Thoracic aorta (tissue), 2 donors: ENCODE measurements at regions not wholly inside any gene's neighbourhood (a gene's known extent, or its start where the extent isn't known, plus 50 kb on each side); places are given as distances from the start of the nearest gene placed in this dataset.

Experiments used
- ATAC-seq: fragments of 150-250 bp; one replicate; pipeline ENCODE4 v1.8.0; 2017; ENCODE audit warnings: low read depth; ENCODE audit not compliant: insufficient number of reproducible peaks, low FRiP score
- DNase-seq: peaks from one replicate; pipeline ENCODE4 v3.0.0-alpha.2; 2020; ENCODE audit warnings: low spot score
- H3K27ac ChIP-seq, 2 donors: fragments of 200-600 bp; sonication (generic); 1 replicate in 1 of 2; 2 replicates in 1 of 2; pipeline ENCODE4 v1.5.1; 2016; ENCODE audit warnings: mild to moderate bottlenecking in 2 of 2, moderate library complexity in 2 of 2
- H3K27me3 ChIP-seq: fragments of 200-600 bp; sonication (generic); replicated peaks from 2 replicates; pipeline ENCODE4 v1.6.0; 2016; ENCODE audit warnings: mild to moderate bottlenecking; ENCODE audit not compliant: insufficient read depth
- H3K36me3 ChIP-seq: fragments of 200-600 bp; sonication (generic); one replicate; pipeline ENCODE4 v1.5.1; 2016
- H3K4me1 ChIP-seq, 2 donors: fragments of 200-600 bp; sonication (generic); 1 replicate in 1 of 2; 2 replicates in 1 of 2; pipeline versions ENCODE4 v1.5.1 to v1.6.0; 2016; ENCODE audit warnings: low read depth in 2 of 2, mild to moderate bottlenecking in 1 of 2; ENCODE audit not compliant: control insufficient read depth in 1 of 2
- H3K4me3 ChIP-seq: fragments of 200-600 bp; sonication (generic); 2 replicates; pipeline ENCODE4 v1.5.1; 2016; ENCODE audit warnings: mild to moderate bottlenecking
- H3K9me3 ChIP-seq: fragments of 200-600 bp; sonication (generic); 2 replicates; pipeline ENCODE4 v1.5.1; 2016
- CTCF ChIP-seq: fragments of 200-600 bp; sonication (generic); IDR thresholded peaks from one replicate; pipeline ENCODE4 v1.5.1; 2019; ENCODE audit warnings: antibody characterized with exemption

- no peak overlapping the region for H3K4me3 ChIP-seq
- ATAC-seq (no peak), DNase-seq (no peak)
- H3K27me3 ChIP-seq = no peaks in the 10 kb centered on the region
- H3K9me3 ChIP-seq = no peaks in the 10 kb centered on the region
- H3K27ac ChIP-seq = no peak overlapping the region
- H3K36me3 ChIP-seq = no peaks in the 10 kb centered on the region
- no peaks in the 10 kb centered on the region for H3K4me1 ChIP-seq
- TF ChIP-seq CTCF = no peak
These were observed 316.7 kb upstream of the RORA start for GRCh38 chr15:61545763-61546162.

GRCh38 chr15:61541516-61541915 is 312.4 kb upstream of the RORA start:
- Histone ChIP-seq H3K4me1 (no peaks in the 10 kb centered on the region), H3K4me3 (no peak overlapping the region), H3K9me3 (no peaks in the 10 kb centered on the region), H3K36me3 (no peaks in the 10 kb centered on the region), H3K27ac (no peak overlapping the region), H3K27me3 (no peaks in the 10 kb centered on the region)
- DNase-seq (no peak), ATAC-seq (no peak)
- no peak for TF ChIP-seq CTCF

DNA sequence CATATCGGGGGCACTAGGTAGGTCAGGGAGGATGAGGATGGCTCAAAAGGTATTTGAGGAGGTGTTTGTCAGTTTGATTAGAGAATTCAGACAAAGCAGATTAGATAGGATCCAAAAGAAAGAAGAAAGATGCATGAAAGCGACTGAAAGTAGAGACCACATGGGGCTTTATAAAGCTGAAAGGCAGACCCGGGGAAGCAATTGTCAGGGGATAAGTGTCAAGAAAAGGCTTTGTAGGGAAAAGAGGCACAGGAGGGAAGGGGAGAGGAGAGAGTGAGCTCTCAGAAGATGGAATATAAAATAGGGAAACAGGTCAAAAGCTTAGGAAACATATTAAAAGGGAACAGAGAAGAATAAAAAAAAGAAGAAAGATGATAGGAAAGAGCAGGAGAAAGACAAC is 308.2 kb upstream of the RORA start:
- Histone ChIP-seq H3K4me1 (no peaks in the 10 kb centered on the region), H3K9me3 (no peaks in the 10 kb centered on the region), H3K36me3 (no peaks in the 10 kb centered on the region), H3K27me3 (no peaks in the 10 kb centered on the region), H3K4me3 (no peak overlapping the region), H3K27ac (no peak overlapping the region)
- ATAC-seq = no peak
- DNase-seq = no peak
- TF ChIP-seq CTCF = no peak

DNA sequence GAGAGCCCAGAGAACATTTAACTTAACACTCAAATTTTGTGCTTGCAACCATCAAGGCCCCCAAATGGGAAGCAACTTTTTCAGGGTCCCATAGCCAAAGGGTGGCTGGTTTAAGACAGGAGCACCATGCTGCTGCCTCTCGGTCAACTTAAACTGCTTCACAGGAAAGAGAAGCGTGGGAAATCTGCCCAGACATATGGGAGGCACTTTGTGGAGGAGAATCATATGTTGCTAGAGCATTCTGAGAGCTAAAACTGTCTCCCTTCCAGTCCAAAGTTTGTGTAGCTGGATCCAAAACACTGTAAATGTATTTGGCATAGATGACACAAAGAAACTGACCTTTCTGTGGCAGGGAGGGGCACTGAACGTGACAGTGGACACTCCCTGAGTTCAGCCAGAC is 305.9 kb upstream of the RORA start:
- Histone ChIP-seq H3K4me3 (no peak overlapping the region), H3K4me1 (no peaks in the 10 kb centered on the region), H3K27ac (no peak overlapping the region), H3K36me3 (no peaks in the 10 kb centered on the region), H3K9me3 (no peaks in the 10 kb centered on the region), H3K27me3 (no peaks in the 10 kb centered on the region)
- no peak for DNase-seq
- no peak for TF ChIP-seq CTCF
- no peak for ATAC-seq

- DNase-seq (no peak), ATAC-seq (no peak)
- no peaks in the 10 kb centered on the region for H3K27me3 ChIP-seq
- H3K4me1 ChIP-seq = no peaks in the 10 kb centered on the region
- no peaks in the 10 kb centered on the region for H3K36me3 ChIP-seq
- H3K4me3 ChIP-seq = no peak overlapping the region
- H3K9me3 ChIP-seq = no peaks in the 10 kb centered on the region
- H3K27ac ChIP-seq = no peak overlapping the region
- TF ChIP-seq CTCF = no peak
These were observed 301.7 kb upstream of the RORA start for GRCh38 chr15:61530769-61531168.
